GM21619 (cell line): ENCODE measurements at regions not wholly inside any gene's neighbourhood (a gene's known extent, or its start where the extent isn't known, plus 50 kb on each side); places are given as distances from the start of the nearest gene placed in this dataset.

Source experiments
- ATAC-seq: cut with Tn5 transposase; IDR thresholded peaks from one replicate; pipeline ENCODE4 v1.9.1; 2021; ENCODE audit not compliant: unreplicated experiment

GRCh38 chr6:153882411-153882810 is 156.6 kb upstream of the OPRM1 start:
- no peak for ATAC-seq

DNA sequence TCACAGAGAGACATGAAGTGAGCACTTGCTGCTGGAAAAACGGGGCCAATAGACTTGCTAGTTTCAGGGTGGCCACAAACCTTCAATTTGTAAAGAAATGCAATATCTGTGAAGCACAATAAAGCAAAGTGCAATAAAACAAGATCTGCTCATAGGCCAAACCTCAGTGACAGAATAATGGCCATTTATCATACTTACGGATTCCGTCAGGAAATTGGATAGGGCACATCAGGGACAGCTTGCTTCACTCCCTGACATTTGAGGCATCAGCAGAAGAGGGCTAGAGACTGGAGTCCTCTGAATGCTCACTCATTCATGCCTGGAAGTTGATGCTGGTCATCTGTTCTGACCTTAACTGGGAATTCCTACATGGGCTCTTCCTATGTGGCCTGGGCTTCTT is 165.5 kb upstream of the OPRM1 start:
- no peak for ATAC-seq

DNA sequence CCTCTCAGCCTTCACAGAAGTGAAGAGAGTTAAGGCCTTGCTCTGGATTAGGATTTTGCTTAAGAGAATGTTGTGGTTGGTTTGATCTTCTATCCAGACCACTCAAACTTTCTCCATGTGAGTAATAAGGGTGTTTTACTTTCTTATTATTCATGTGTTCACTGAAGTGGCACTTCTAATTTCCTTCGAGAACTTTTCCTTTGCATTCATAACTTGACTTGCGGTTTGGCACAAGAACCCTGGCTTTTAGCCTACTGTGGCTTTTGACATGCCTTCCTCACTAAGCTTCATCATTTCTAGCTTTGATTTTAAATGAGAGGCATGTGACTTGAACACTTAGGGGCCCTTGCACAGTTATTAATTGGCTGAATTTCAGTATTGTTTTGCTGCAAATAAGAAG is 166.1 kb upstream of the OPRM1 start:
- ATAC-seq = no peak

DNA sequence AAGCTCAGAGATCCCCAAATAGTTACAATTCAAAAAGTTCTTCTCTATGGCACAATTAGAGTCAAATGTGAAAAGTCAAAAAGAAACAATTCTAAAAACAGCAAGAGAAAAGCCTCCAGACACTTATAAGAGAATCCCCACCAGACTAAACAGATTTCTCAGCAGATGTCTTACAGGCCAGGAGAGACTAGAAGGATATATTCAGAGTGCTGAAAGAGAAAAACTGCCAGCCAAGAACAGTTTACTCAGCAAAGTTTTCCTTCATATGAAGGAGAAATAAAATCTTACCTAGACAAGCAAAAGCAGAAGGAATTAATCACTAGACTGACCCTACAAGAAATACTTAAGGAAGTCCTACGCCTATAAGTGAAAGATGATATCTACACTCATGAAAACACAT is 176.1 kb upstream of the OPRM1 start:
- ATAC-seq = no peak

DNA sequence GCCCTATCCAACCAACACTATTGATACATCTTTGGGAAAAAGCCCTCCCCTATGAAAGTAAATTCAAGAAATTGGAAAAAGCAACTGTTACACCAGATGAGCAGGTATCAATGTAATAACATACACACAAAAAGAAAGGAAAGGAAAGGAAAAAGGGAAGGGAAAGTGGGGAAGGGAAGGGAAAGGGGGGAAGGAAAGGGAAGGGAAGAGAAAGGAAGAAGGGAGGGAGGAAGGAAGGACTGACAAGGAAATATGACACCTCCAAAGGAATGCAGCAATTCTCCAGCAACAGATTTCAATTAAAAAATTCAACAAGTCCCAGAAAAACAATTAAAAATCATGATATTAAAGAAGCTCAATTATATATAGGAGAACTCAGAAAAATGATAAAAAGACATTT is 176.9 kb upstream of the OPRM1 start:
- ATAC-seq = no peak

DNA sequence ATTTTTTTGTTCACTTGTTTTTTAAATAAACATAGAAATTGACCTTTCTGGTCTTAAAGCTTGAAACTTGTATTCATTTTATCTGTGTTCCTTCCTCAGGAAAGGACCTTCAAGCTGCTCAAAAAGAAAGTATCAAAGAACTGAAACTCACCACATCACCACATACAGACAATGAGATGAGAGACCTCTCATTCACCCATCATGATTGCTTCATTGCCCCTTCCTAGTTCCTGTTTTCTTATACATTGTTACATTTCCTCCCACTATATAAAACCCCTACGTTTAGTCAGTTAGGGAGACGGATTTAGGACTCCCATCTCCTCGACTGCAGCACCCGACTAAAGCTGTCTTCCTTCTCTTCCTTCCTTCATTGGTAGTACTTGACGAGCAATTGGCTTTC is 180.5 kb upstream of the OPRM1 start:
- ATAC-seq = no peak

DNA sequence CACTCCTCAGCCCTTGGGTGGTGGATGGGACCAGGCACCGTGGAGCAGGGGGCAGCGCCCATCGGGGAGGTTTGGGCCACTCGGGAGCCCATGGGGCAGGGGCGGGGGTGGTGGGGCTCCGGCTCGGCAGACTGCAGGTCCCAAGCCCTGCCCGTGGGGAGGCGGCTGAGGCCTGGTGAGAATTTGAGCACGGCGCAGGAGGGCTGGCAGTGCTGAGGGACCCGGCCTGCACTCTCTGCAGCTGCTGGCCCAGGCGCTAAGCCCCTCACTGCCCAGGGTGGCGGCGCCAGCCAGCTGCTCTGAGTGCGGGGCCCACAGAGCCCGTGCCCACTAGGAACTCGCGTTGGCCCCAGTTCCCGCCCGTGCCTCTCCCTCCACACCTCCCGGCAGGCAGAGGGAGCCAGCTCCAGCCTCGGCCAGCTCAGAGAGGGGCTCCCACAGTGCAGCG is 182.1 kb upstream of the OPRM1 start:
- ATAC-seq = no peak

DNA sequence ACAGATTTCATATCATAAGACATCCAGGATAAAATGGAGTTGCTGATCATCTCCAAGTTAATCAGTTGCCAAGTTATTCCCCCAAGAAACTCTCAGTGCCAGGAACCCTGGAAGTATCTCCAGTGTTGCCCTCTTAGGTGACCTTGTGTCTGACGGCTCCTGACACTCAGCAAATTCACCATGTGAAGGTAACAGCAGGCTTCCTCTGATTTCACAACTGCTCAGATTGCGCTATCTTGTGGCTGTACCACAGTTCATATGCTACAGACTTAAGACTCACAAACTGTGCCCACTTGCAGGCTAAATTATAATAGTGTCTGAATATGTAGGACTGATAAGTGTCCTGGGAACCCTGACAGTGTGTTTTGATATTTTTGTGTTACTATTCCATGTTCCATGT is 186.6 kb upstream of the OPRM1 start:
- no peak for ATAC-seq

DNA sequence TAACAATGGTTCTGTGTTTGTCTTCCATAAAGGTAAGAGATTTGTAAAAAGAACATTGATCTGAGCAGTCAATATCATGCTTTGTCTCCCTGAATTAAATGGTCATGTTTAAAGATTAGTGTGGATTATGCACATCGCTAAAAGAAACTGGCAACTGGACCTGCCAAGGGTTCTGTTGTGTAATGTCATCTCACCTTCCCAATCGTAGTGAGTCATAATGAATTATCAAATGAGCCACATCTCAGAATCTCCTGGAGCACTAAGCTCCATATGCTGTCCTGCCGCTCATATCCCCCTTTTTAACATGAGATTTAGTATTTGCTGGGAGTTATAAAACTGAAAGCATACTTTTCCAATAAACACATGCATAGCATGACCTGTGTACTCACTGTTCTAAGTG is 187.0 kb upstream of the OPRM1 start:
- ATAC-seq = no peak

GRCh38 chr6:153849072-153849779 is 189.8 kb upstream of the OPRM1 start:
- no peak for ATAC-seq

- no peak for ATAC-seq
Observed at GRCh38 chr6:153843420-153843819, 195.6 kb upstream of the OPRM1 start.

DNA sequence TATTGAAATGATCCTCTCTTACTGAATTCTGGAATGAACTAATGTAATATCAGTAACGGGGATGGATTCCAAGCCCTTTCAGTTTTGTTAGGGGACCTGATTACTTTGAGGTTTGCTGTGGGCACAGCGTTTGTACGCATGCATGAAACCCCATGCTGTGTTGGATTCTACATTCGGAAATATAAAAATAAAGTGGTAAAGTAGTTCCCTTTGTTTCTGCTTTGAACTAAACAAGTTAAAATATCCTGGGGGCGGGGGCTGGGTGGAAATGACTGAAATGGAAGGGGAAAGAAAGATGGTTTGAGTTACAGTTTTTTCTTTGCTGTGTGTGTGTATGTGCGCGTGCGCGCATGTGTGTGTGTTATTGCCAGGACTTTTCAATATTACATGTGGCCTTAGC is 196.5 kb upstream of the OPRM1 start:
- ATAC-seq = no peak

DNA sequence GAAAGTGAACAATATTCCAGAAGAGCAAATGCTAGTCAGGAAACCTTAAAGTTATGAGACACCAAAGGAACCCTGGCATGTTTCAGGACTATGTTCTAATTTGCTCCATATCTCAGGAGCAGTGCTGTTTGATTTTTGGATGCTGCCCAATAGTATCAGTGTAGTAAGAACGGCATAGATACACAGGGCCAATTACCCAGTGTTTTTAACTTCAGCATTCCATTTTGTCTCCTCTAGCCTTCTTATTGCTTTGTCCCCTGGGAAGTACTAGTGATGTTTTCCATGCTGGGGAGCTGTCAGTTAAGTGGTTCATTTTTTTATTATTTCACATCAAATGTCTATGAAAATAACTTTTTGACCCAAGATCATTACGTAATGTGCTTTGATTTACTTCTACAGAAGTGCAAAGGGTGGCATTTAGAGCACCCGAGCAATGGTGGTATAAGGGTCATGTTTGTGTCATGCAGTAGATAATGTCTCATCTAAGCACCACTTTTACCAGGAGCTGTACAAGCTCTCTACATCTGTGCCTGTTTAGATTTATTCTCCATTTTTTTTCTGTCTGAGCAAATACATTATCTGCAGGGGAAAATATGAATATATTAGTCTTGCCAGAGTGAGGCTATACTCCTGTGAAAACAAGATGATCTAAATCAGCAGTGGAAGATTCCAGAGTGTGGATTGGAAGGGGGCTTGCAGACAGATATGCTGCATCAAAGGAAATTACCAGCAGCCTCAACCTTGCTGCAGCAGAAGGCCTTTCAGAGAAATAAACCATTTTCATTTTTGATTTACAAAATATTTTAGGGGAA is 198.8 kb upstream of the OPRM1 start:
- ATAC-seq = no peak

DNA sequence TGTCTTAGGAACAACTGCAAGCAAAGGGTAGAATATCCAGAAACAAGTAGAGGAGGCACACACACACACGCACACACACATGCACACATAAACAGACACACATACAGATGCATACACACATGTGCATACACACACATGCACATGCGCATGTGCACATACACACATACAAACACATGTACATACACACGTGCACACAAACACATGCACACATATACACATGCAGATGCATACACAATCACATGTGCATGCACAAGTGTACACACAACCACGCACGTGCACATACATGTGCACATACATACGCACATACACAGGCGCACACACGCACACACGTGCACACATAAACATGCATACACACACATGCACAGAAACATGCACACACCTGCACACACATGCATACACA is 206.5 kb upstream of the OPRM1 start:
- no peak for ATAC-seq

DNA sequence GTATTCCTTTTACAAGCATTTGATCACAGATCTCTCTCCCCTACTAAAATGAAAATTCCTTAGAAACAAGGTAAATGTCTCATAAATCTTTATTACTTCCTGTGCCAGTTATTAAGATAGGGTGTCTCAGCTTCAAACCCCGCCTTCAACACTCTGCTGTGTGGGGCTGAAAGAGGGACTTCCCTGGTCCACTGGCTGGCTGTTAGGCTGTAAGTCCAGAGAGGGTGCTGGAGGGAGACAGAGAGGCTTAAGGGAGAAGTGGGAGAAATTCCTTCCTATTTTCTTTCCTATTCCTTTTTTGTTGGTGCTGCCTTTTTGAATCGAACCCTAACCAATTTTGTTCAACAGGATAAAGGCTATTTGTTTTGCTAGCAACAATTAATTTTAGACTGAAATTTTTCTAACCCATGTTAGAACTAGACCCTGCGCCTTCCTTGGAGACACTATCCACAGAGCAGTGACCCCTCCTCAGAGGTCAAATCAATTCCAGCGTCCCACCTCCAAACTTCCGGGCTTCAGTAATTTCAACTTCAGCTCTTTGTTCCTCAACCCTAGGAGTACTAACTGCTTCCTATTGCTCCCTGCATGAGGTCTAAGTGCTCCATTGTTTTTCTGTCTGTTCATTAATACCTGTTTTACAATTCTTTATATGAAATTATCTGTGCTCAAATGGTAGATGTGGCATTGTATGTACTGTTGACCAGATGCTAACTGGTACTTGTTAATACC is 207.5 kb upstream of the OPRM1 start:
- no peak for ATAC-seq

GRCh38 chr6:153817173-153817572 is 221.9 kb upstream of the OPRM1 start:
- no peak for ATAC-seq

- ATAC-seq = no peak
Observed at GRCh38 chr6:153816366-153816765, 222.7 kb upstream of the OPRM1 start.

DNA sequence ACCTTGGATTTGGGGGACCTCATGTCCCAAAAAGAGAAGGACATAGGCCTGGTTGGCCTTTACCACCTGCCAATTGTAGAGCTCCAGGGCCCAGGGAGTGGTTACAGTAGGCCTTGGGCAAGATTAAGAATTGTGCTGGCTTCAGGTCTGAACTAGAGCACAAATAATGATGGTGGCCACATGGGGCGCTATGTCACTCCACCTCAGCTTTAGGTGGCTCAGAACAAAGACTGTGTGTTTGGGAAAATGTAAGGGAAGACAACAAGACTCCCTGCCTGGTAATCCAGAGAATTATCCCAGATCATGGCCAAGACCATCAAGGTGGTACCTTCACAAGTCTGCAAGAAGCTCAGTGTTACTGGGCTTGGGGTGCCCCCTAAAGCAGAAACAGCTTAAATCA is 224.9 kb upstream of the OPRM1 start:
- ATAC-seq = no peak

- no peak for ATAC-seq
Observed at GRCh38 chr6:153804755-153805330, 234.2 kb upstream of the OPRM1 start.

GRCh38 chr6:153801917-153802316 is 237.1 kb upstream of the OPRM1 start:
- no peak for ATAC-seq

- no peak for ATAC-seq
Observed at GRCh38 chr6:153800580-153801188, 238.4 kb upstream of the OPRM1 start.
